ENCODE measurements at regions not wholly inside any gene's neighbourhood (a gene's known extent, or its start where the extent isn't known, plus 50 kb on each side); places are given as distances from the start of the nearest gene placed in this dataset.

DNA sequence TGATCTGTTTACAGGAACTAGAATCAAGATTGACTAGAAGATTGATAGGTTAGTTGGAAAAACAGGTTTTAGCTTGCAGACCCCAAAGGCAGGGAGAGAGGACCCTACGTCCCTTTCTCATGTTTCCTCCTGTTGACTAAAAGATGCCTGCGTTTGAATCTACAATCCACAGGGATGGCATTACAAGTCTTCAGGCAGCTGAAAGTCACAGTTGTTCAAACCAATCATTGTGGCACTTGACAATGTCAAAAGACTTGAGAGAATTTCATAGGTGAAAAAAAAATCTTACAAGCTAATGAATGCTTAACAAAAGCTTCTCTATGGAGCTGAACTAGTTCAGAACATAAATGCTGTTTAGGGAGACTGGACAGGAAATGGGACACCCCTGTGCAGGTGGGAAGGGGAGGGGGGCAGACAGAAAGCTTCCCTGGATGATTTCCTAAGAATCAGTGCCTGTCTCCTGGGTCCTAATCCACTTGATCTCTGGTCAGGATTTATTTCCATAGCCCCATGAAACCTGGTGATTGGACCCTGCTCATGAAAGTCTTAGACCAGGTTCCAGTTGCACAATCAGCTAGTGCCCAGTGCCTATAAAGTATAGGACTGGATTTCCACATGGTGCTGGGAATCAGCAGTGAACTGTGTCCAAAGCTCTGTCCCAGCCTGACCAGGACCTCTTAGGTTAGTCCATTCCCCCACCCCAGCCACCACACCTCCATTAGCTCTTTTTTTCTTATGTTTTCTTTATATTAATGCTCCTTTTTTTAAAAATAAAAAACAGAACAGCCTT is 91.6 kb upstream of the BCAR3 start:
- H3K4me3 ChIP-seq (ENCODE audit: low read depth, low read length): no peak overlapping the region
- TF ChIP-seq POLR2A (IDR thresholded peaks at IDR 0.05; ENCODE audit: extremely low read depth, insufficient read length) (no peak), MAX (IDR thresholded peaks at IDR 0.05; ENCODE audit: low read depth, low read length) (no peak), MYC (IDR thresholded peaks at IDR 0.05; ENCODE audit: low read depth, low read length) (no peak)
- TF ChIP-seq, protein P1, sequence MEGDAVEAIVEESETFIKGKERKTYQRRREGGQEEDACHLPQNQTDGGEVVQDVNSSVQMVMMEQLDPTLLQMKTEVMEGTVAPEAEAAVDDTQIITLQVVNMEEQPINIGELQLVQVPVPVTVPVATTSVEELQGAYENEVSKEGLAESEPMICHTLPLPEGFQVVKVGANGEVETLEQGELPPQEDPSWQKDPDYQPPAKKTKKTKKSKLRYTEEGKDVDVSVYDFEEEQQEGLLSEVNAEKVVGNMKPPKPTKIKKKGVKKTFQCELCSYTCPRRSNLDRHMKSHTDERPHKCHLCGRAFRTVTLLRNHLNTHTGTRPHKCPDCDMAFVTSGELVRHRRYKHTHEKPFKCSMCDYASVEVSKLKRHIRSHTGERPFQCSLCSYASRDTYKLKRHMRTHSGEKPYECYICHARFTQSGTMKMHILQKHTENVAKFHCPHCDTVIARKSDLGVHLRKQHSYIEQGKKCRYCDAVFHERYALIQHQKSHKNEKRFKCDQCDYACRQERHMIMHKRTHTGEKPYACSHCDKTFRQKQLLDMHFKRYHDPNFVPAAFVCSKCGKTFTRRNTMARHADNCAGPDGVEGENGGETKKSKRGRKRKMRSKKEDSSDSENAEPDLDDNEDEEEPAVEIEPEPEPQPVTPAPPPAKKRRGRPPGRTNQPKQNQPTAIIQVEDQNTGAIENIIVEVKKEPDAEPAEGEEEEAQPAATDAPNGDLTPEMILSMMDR (IDR thresholded peaks at IDR 0.05; ENCODE audit: low read depth, low read length): no peak

GRCh38 chr1:93771843-93772242 is 90.2 kb upstream of the BCAR3 start:
- no peak for DNase-seq (ENCODE audit: low read depth)
- no peak overlapping the region for H3K4me3 ChIP-seq (ENCODE audit: low read depth, low read length)
- TF ChIP-seq MYC (IDR thresholded peaks at IDR 0.05; ENCODE audit: low read depth, low read length) (no peak), MAX (IDR thresholded peaks at IDR 0.05; ENCODE audit: low read depth, low read length) (no peak), POLR2A (IDR thresholded peaks at IDR 0.05; ENCODE audit: extremely low read depth, insufficient read length) (no peak)
- TF ChIP-seq, protein P1 (IDR thresholded peaks at IDR 0.05; ENCODE audit: low read depth, low read length): no peak

More for the DNA sequence above, 91.6 kb upstream of the BCAR3 start:
- DNase-seq (ENCODE audit: low read depth): no peak

DNA sequence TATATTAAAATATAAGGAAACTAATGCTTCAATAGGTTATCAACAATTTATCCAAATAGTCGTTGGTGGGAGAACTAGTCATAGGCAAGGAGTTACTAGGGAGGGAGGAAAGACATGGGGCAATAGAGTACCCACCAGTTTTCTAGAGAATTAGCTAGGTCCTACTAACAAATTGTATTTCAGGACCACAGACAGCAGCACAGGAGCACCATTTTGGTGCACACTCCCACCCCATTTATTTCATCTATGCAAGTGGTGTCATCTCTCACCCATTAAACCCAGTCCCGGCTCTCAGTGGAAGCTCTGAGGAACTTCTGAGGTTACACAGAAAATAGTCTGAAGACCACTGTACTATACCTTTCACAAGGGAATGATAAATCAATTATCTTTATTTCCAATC is 89.0 kb upstream of the BCAR3 start:
- no peak overlapping the region for H3K4me3 ChIP-seq (ENCODE audit: low read depth, low read length)
- DNase-seq (ENCODE audit: low read depth): peak; percentile 31
- TF ChIP-seq, protein P1 (IDR thresholded peaks at IDR 0.05; ENCODE audit: low read depth, low read length): no peak
- TF ChIP-seq POLR2A (IDR thresholded peaks at IDR 0.05; ENCODE audit: extremely low read depth, insufficient read length): no peak
- no peak for TF ChIP-seq MYC (IDR thresholded peaks at IDR 0.05; ENCODE audit: low read depth, low read length)

DNA sequence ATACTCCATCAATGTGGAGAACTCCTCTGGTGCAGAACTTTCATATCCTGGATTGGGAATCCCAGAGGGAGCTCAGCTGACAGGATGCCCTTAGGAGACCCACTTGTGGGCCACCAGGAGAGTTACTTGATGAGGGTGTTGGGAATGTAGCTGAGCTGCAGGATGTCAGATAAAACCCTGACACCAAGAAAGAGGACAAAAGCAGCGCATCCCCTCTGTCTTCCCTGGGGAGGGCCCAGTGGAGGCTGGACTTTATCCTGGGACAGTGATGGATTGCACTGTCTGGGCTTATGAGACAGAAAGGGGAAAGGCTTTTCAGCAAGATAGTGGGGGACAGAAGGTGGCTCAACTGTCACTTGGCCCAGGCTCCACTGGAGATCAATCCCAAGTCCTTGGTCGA is 88.1 kb upstream of the BCAR3 start:
- no peak for TF ChIP-seq MYC (IDR thresholded peaks at IDR 0.05; ENCODE audit: low read depth, low read length)
- TF ChIP-seq MAX (IDR thresholded peaks at IDR 0.05; ENCODE audit: low read depth, low read length): no peak
- TF ChIP-seq POLR2A (IDR thresholded peaks at IDR 0.05; ENCODE audit: extremely low read depth, insufficient read length): no peak
- TF ChIP-seq, protein P1 (IDR thresholded peaks at IDR 0.05; ENCODE audit: low read depth, low read length): no peak
- H3K4me3 ChIP-seq (ENCODE audit: low read depth, low read length): no peak overlapping the region
- no peak for DNase-seq (ENCODE audit: low read depth)

DNA sequence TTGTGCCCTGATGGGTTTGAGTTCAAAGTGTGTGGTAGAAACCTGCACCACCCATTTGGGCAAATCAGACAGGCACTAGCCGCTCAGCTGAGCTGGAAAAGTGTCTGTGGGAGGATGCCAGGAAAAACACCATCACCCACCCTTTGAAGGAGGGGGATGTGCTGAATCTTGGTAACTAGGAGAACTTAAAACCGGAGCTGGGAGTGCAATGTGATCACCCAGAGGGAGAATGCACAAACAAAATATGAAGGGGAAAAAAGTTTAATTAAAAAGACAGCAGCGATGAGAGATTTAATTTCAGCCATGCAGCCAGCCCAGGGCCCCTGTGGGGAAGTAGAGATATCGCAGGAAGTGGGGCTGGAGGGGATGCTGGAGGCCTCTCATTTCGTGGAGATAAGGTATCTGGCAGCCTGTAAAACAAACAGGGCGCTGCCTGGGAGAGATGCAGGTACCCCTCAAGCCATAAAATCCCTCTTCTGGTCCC is 86.8 kb upstream of the BCAR3 start:
- no peak overlapping the region for H3K4me3 ChIP-seq (ENCODE audit: low read depth, low read length)
- TF ChIP-seq, protein P1 (IDR thresholded peaks at IDR 0.05; ENCODE audit: low read depth, low read length): no peak
- TF ChIP-seq MYC (IDR thresholded peaks at IDR 0.05; ENCODE audit: low read depth, low read length) (no peak), POLR2A (IDR thresholded peaks at IDR 0.05; ENCODE audit: extremely low read depth, insufficient read length) (no peak), MAX (IDR thresholded peaks at IDR 0.05; ENCODE audit: low read depth, low read length) (no peak)
- DNase-seq (ENCODE audit: low read depth): peak; percentile 8
